Ammon's horn (tissue), 1 donor: ENCODE measurements at regions not wholly inside any gene's neighbourhood (a gene's known extent, or its start where the extent isn't known, plus 50 kb on each side); places are given as distances from the start of the nearest gene placed in this dataset.
A peak's percentile ranks its signal among the peaks of the same experiment; 100 is the strongest.
"Not testable (repeated sequence)": the region's sequence is repeated elsewhere in the genome, so short reads cannot be mapped to it uniquely, and the experiment has no call there.

Source experiments
- DNase-seq: peaks from one replicate; pipeline ENCODE4 v3.0.0-alpha.2; 2016; ENCODE audit warnings: low spot score

DNA sequence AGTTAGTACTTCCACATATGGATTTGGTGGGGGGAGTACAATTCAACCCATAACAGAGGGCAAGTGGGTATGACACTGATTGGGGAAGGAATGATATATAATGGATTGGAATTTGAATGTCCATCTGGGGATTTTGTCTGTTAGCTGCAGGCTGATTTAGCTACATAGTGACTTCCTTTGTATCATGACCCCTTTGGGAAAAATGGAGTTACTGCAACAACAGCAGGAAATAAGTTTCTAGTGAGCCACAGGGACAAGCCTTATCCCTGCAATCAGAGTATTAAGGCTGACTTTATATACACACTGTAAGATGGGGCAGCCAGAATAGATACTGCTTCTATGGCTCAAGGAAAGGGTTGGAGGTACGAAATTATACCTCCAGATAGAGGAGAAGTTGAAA is 404.4 kb upstream of the MEIS1 start:
- DNase-seq = no peak

DNA sequence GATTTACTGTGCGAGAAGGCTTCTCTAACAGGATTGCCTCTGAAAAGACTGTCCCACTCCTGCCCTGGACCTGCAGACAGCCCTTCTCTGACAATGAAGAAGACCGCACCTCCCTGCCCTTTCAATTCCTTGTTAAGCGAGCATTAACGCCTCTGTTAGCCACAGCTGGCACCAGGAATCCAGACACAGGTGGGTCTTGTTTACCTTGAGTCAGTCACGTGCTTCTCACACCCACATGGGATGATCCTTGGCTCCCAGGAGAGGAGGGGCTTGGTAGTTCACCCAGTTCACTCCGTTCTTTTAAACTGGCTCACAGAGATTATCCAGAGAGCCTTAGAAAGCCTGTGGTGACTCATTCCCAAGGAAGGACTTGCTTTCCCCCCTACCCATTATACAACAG is 410.5 kb upstream of the MEIS1 start:
- no peak for DNase-seq

DNA sequence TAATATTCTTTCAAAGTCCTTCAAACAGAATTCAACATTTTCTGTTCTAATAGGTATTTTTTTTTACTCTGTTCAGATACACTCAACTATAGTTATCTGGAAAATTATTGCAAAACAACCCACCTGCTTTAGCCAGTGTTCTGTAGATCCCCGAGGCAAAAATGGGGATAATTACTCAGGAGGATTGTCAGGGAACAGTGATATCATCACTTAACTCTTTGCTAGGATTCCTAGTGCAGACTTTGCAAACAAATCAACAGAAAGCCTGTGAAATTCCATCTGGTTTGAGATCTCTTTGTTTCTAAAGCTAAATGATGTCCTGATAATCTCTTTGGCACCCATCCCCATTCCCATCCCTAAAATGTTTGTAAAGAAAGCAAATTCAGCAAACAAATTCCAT is 413.6 kb upstream of the MEIS1 start:
- no peak for DNase-seq

DNA sequence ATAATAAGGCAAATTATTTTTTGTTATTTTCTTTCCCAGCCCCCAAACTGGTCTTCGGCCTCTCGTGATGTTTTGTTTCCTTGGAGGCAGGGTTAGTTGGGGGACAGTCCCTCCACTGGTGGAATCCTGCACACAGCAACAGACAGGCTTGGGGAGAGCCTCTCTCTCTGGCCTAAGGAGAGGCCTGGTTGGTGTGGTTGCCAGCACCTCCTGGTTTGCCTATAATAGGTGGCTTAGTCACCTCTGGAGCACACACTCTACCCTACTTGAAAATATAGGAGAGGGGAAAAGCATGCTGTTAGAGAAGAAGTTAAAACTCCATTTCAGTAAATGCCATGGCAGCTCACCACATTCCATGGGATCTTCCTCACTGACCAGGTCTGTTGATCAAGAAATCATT is 417.2 kb upstream of the MEIS1 start:
- DNase-seq = no peak

DNA sequence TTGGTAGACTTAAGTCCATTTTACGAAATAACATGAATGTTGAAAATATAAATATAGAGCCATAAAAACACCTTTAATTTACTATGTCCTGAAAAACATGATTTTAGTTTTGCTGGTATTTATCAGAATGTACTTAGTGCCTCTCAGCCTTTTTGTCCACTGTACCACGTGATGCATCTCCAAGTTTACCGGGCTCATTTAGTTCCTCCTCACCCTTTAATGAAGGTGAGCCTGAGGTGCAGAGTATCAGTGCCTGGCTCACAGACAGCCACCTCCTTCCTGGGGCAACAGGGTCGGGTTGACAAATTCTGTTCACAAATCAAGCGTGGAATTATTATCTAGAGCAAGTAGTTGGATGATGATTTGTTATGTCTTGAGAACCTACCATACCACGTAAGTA is 420.5 kb upstream of the MEIS1 start:
- DNase-seq = no peak

DNA sequence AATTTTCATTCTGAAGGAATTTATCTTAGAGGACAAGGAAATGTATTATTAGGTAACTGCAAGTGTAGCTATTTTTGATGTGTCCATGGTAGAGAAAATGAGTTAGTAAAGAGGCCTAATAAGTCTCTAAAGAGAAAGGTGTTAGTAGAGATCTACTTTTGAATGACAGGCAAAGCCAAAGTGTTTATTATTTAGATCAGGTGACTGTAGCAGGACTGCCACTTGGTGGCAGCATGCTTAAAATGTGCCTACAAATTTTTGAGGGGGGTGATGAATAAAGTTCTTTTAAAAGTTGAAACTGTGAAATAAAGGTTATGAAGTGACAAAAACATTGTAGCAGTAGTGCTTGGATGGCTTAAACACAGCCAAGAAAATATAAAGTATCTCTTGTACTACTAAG is 421.5 kb upstream of the MEIS1 start:
- DNase-seq = no peak

DNA sequence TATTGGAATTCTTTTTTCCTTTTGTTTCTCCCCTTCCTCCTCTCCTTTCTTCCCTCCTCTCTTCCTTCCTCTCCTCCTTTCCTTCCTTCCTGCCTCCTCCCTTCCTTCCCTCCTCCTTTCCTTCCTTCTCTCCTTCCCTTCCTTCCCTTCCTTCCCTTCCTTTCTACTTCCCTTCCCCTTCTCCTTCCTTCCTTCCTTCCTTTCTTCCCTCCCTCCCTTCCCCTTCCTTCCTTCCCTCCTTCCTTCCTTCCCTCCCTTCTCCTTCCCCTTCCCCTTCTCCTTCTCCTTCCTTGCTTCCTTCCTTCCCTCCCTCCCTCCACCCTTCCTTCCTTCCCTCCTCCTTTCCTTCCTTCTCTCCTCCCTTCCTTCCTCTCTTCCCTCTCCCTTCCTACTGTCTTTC is 431.0 kb upstream of the MEIS1 start:
- DNase-seq = no peak

DNA sequence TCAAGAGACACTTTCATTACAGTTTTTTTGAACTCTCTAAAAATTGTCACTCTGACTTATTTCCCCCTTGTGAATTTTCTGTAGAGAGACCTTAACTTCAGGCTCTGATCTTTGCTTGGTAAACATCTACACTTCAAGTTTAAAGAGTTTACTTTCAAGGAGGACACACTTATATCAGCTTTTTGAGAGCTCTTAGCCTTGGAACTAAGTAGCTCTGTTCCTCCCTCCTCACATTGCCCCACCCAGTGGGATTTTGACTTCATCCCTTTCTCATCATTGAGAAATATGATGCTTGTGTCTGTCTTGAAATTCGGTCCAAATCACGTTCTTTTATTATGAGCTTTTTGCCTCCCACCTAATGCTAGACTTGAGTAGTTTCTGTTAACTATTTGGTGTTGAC is 433.4 kb upstream of the MEIS1 start:
- DNase-seq = no peak

DNA sequence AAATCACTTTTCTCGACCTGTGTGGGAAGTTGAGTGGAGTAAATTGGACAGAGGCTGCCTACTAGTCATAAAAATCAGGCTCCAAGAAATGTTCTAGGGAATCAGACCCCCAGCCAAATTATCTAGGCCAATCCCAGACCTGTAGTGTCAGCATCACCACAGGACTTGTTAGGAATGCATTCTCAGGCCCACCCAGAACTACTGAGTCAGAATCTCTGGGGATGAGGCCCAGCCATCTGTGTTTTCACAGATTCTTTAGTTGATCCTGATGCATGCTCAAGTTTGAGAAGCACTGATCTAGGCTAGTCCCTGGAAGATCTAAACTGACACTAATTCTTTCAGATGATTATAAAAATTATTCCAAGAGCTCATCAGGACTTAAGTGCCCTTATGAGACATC is 434.0 kb upstream of the MEIS1 start:
- no peak for DNase-seq

DNA sequence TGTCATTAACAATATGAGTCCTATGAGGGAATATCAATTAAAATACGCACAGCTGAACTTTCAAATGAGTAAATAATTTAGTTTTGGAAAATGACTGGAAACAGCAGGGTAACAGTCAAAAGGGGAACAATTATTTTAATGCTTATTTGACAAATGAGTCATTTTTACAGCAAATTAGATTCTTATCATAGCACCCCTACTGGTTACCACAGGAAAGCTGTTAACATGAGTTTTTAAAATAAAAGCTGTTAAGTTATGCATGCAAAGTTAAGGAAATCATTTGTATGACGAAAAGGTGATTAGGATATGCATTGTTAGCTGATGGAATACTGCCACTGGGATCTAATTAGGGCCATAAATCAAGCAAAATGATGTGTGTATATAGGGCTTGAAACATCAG is 435.1 kb upstream of the MEIS1 start:
- no peak for DNase-seq

DNA sequence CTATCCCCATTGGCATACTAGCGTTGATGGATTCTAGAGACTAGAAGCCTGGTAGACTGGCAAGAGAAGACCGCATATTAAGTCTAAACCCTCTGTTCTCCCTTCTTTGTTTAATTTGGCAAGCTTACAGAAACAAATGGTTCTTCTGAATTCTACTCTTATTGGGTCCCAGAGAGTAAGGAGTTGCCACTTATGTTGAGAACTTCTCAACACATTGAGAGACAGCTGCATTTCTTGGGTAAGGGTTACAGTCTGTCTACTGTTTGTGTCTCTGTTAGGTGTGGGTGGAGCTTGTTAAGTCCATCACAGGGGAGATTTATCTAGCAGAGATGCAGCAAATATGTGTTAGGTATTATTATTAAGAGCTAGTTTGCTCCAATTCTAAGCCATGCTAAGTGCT is 435.8 kb upstream of the MEIS1 start:
- no peak for DNase-seq

DNA sequence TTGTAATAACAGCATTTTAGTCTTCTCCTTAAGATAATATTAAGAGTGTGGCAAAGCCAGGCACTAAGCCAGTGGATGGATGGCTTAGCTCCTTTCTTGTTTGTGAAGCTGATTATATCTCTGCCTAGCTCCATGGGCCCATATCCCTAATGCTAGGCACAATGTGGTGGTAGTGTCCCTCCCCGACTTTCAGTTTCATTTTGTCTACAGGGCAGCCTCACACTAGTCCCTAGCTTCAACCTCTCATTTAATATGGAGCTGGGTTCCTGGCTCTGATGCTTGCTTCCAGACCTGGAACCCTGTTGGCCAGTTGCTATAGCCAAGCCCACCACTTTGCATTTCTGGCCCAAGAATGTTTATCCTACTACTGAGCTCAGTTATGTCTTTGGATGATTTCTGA is 437.0 kb upstream of the MEIS1 start:
- DNase-seq = no peak

DNA sequence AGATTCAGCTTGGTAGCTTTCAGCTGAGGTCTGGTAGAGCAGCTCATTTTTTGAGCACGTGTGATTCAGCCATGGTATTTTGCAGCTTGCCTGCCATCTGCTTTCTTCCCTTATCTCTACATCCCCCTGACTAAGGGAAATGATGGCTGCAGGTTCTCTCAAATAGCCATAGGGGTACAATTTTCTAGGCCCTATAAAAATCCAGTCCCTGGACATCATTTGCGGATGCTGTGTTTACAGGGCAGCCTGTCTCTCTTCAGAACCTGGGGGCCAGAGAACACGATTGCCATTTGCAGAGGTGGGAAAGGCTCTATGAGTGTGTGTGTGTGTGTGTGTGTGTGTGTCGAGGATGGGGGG is 442.7 kb upstream of the MEIS1 start:
- no peak for DNase-seq

DNA sequence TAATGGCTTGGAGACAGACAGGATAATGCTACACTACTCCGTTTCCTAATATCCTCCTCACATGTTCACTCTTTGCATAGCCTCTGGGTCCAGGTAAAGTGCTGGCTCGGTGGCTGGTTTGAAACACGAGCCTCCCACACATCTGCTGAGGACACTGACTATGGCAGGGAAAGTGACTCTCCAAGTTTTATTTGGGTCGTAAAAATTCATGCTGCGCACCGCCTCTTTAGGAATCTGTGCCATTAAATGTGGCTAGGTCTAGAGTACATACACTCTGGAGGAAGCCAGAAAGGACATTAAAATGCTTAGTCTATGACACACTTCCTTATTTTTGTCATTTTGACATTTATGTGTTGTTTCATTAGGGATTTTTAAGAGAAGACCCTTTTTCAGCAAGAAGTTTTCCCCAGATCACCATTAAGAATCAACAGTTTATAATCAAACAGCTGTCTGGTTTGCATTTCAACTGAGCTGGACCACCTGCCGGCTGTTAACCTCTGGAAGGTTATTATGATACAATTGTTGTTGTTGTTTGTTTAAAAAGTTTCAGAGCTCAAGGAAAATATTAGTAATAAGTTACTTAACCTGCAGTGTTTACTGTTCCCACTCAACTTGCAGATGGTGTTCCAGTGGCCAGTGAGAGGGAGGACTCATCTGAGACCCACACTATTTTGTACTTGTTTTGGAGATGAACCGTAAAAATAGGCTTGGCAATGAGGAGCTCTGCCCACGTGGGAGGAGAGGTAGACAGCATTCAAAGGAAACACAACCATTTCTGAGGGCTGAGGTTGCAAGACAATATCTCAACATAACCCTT is 443.3 kb upstream of the MEIS1 start:
- no peak for DNase-seq

DNA sequence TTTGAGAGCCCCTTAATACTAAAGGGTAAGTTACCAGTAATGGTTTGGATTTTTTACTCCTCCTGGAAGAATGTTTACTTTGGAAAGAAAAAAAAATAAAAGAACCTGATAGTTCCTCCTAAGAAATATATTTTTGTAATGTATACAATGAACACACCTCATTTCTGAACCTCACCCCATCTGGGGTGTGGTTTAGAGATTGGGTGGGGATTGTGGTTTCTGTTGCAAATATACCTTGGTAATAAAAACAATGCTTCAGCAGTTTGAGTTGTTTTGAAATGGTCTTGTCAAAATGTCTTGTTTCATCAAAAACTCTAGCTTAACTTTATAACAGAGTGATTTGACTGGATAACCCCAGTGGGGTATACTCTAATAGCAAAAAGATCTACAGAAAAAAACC is 448.9 kb upstream of the MEIS1 start:
- no peak for DNase-seq

DNA sequence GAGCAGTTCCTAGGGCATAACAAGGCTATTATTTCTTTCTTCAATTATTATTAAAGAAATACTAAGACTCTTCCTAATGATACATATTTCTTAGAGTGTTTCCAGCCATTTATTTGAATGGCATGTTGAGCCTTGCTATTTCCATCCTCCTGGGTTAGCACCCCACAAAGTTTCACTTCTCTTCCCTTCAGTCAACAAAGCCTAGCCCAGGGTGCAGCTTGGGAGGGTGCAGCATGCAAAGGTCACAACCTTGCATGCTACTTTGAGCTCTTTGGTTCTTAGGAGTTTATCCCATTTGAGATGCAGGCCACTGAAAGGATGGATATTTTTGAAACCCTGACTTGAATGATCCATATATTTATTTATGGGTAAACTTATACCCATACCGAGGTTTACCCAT is 454.4 kb upstream of the MEIS1 start:
- no peak for DNase-seq

DNA sequence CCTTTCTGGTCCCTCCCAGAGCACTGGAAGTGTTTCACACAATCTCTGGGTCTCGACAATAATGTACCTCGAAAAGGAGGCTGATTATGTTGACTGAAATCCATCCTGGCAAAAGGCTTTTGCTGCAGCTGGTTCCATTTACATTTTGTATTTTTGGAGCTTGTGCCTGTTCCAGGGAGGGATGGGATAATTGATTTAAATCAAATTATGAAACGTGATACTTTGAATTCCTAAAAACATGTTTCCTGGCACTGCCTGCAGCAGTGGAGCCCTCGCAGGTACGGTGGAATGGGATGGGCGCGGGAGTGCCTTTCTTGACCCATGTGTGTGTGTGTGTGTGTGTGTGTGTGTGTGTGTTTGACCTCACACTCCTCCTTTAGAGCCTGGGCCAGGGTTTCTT is 455.5 kb upstream of the MEIS1 start:
- DNase-seq = no peak

DNA sequence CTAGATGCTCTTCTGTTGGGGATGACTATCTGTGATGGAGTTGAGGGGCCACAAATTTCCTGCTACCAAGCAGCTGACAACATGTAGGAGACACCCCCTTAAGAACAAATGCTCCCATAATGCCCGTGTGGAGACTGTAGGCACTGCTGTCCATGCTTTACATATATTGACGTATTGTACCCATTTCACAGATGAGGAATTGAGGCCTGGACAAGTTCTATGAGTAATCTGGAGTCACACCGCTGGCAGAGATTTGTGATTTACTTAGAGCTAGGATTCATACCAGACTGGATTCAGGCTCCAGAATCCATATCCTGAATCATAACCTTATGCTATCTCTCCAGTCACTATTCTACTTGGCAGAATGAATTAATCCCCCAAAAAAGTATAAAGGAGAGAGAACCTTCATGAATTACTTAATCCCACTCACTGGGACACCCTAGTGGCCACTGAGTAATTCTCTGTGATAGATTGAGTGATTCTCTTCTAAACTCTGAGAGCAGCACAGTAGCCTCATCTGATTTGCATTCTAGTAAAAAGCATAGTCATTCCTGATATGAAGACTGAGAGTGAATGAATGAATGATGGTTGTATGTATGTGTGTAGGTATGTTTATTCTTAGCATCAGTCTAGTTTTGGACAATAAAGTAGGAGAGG is 460.7 kb upstream of the MEIS1 start:
- DNase-seq = no peak

DNA sequence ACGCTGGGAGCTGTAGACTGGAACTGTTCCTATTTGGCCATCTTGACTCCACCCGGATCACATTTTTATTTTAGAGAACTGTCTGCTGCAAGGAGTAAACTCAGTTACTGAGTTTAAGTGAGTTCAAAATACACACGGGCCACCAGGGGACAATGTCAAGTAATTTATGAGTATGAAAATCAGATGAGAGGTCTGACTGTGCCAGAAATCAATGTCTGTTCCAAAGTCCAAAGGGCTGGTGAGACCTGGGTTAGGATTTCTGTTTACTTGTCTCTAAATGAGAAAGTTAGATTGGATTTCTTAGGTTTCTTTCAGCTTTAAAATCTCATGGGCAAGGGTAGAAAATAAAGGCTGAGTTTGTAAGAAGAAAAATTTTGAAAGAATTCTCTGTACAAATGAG is 465.8 kb upstream of the MEIS1 start:
- DNase-seq = no peak

DNA sequence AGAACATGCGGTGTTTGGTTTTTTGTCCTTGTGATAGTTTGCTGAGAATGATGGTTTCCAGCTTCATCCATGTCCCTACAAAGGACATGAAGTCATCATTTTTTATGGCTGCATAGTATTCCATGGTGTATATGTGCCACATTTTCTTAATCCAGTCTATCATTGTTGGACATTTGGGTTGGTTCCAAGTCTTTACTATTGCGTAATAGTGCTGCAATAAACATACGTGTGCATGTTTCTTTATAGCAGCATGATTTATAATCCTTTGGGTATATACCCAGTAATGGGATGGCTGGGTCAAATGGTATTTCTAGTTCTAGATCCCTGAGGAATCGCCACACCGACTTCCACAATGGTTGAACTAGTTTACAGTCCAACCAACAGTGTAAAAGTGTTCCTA is 471.6 kb upstream of the MEIS1 start:
- DNase-seq = not testable (repeated sequence)

DNA sequence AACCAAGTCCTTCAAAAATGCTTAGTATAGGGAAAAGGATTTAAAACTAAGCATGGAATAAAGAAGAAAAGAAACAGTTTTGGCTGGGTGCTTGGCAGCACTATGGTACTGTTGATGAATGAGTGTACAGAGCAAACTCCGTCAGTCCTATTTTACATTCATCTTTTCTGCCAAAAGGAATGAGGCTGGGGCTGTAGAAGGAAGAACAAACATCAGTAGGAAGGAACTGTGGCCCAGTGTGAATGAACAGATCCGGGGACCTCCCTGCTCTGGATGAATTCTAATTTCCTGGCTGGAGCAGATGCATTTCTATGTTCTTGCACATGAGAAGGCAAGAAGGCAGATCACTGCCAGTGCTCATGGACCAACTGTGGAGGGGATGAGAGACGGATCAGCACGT is 474.0 kb upstream of the MEIS1 start:
- DNase-seq = peak; percentile 37

DNA sequence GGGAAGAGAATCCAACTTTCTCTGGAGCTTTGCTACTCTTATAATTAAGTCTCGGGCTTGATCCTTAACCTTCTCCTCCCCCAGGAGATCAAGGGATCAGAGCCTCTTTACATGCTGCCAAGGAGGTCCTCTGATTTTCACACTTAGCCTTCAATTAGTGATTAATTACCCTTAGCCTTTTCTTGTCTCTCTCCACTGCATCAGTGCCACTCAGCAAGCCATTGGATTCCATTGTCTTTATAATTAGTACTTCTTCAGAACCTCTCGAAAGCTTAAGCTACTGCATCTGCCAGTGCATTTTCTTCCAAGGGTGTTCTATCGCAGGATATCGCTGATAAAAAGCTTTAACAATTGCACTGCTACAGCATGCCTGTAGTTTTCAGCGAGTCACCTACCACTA is 477.0 kb upstream of the MEIS1 start:
- DNase-seq = no peak

DNA sequence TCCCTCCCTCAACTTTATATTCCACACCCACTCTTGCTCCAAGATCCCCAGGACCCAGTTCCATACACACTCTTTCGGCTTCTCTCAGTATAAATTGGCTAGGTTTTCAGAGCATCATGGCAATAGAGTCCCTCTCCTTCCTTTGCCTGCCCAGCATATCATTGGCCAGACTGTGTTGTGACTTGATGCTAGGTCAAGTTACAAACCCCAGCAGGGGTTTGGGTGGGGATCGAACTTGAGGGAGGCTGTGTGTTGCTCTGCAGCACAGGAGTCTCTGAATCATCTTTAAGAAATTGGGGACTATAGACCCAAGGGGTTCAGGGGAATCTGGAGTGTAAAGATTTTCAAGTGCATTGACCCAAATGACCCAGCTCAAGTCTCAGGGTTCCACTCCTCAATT is 477.5 kb upstream of the MEIS1 start:
- DNase-seq = no peak

DNA sequence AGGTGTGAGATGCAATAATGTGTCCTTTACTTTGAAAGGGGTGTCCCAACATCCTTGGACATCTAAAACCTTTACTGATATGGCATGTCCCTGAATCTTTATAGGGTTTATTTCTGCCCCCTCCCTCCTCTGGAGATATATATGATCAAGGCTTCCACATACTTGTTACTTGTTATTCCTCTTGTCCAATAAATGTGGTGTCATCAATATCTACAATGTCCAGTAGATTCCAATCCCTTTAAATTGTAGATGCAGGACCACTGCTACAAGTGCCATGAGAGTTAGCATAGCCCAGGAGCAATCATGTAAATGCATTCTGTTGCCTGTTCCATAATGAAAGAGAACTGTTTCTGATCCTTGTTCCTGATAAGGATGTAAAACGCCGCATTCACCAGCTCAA is 479.7 kb upstream of the MEIS1 start:
- no peak for DNase-seq
